ENCODE measurements at regions not wholly inside any gene's neighbourhood (a gene's known extent, or its start where the extent isn't known, plus 50 kb on each side); places are given as distances from the start of the nearest gene placed in this dataset.

- CTCF ChIA-PET, result no interaction called here
- Histone ChIP-seq H3K4me1 (ENCODE audit: insufficient read depth, low read length) (no peaks in the 10 kb centered on the region), H3K4me3 (ENCODE audit: low read length) (no peak overlapping the region), H3K27me3 (ENCODE audit: insufficient read depth, low read length, poor library complexity, severe bottlenecking) (no peaks in the 10 kb centered on the region), H3K36me3 (ENCODE audit: insufficient read depth, low read length) (no peaks in the 10 kb centered on the region), H3K9me3 (ENCODE audit: low read length) (no peaks in the 10 kb centered on the region), H3K27ac (ENCODE audit: low read depth, low read length) (no peak overlapping the region)
- DNase-seq, result no peak
- H3K4me3 Mint-ChIP-seq, result no peak overlapping the region
- no peaks in the 10 kb centered on the region for H3K36me3 Mint-ChIP-seq
- H3K27ac Mint-ChIP-seq, result no peak overlapping the region
- H3K9me3 Mint-ChIP-seq, result peaks cover 0 to 4% (median 0%) of the 10 kb centered on the region in 5 donors
- no peaks in the 10 kb centered on the region for H3K27me3 Mint-ChIP-seq
- no peaks in the 10 kb centered on the region for H3K4me1 Mint-ChIP-seq
- POLR2A ChIA-PET, result no interaction called here
Observed at GRCh38 chr2:67567886-67568285, 170.8 kb downstream of the ETAA1 start.

- H3K4me3 ChIP-seq (ENCODE audit: low read length), result no peak overlapping the region
- POLR2A ChIA-PET, result no interaction called here
- H3K36me3 ChIP-seq (ENCODE audit: insufficient read depth, low read length), result no peaks in the 10 kb centered on the region
- H3K36me3 Mint-ChIP-seq, result no peaks in the 10 kb centered on the region
- H3K4me1 Mint-ChIP-seq, result no peaks in the 10 kb centered on the region
- peaks cover 0 to 4% (median 0%) of the 10 kb centered on the region in 5 donors for H3K9me3 Mint-ChIP-seq
- H3K27me3 ChIP-seq (ENCODE audit: insufficient read depth, low read length, poor library complexity, severe bottlenecking), result no peaks in the 10 kb centered on the region
- no peaks in the 10 kb centered on the region for H3K9me3 ChIP-seq (ENCODE audit: low read length)
- H3K4me1 ChIP-seq (ENCODE audit: insufficient read depth, low read length), result no peaks in the 10 kb centered on the region
- H3K27ac Mint-ChIP-seq, result no peak overlapping the region
- no peak overlapping the region for H3K4me3 Mint-ChIP-seq
- no peak for DNase-seq
- no peaks in the 10 kb centered on the region for H3K27me3 Mint-ChIP-seq
- H3K27ac ChIP-seq (ENCODE audit: low read depth, low read length), result no peak overlapping the region
- CTCF ChIA-PET, result no interaction called here
Observed at GRCh38 chr2:67570611-67571010, 173.5 kb downstream of the ETAA1 start.

GRCh38 chr2:67571785-67572718 is 174.9 kb downstream of the ETAA1 start:
- Histone ChIP-seq H3K27me3 (ENCODE audit: insufficient read depth, low read length, poor library complexity, severe bottlenecking) (no peaks in the 10 kb centered on the region), H3K36me3 (ENCODE audit: insufficient read depth, low read length) (no peaks in the 10 kb centered on the region), H3K4me3 (ENCODE audit: low read length) (no peak overlapping the region), H3K4me1 (ENCODE audit: insufficient read depth, low read length) (no peaks in the 10 kb centered on the region), H3K9me3 (ENCODE audit: low read length) (no peaks in the 10 kb centered on the region), H3K27ac (ENCODE audit: low read depth, low read length) (no peak overlapping the region)
- Mint-ChIP-seq H3K4me1 (no peaks in the 10 kb centered on the region), H3K36me3 (no peaks in the 10 kb centered on the region), H3K9me3 (peaks cover 0 to 4% (median 0%) of the 10 kb centered on the region in 5 donors), H3K27me3 (no peaks in the 10 kb centered on the region), H3K4me3 (no peak overlapping the region), H3K27ac (peak overlapping the region in 1 of 8 donors; percentile 21)
- DNase-seq, result no peak
- ChIA-PET CTCF (no interaction called here), POLR2A (no interaction called here)

- no peak overlapping the region for H3K27ac ChIP-seq (ENCODE audit: low read depth, low read length)
- H3K27me3 Mint-ChIP-seq, result no peaks in the 10 kb centered on the region
- H3K27ac Mint-ChIP-seq, result peak overlapping the region in 1 of 8 donors; percentile 21
- H3K4me3 ChIP-seq (ENCODE audit: low read length), result no peak overlapping the region
- POLR2A ChIA-PET, result no interaction called here
- no peaks in the 10 kb centered on the region for H3K4me1 Mint-ChIP-seq
- H3K4me3 Mint-ChIP-seq, result no peak overlapping the region
- H3K4me1 ChIP-seq (ENCODE audit: insufficient read depth, low read length), result no peaks in the 10 kb centered on the region
- no peak for DNase-seq
- no peaks in the 10 kb centered on the region for H3K36me3 Mint-ChIP-seq
- no peaks in the 10 kb centered on the region for H3K27me3 ChIP-seq (ENCODE audit: insufficient read depth, low read length, poor library complexity, severe bottlenecking)
- H3K9me3 Mint-ChIP-seq, result peaks cover 0 to 4% (median 0%) of the 10 kb centered on the region in 5 donors
- CTCF ChIA-PET, result no interaction called here
- H3K9me3 ChIP-seq (ENCODE audit: low read length), result no peaks in the 10 kb centered on the region
- no peaks in the 10 kb centered on the region for H3K36me3 ChIP-seq (ENCODE audit: insufficient read depth, low read length)
Observed at GRCh38 chr2:67572721-67573435, 175.7 kb downstream of the ETAA1 start.

- Mint-ChIP-seq H3K36me3 (peaks cover 0 to 2% (median 0%) of the 10 kb centered on the region in 3 donors), H3K4me3 (no peak overlapping the region), H3K27ac (no peak overlapping the region), H3K4me1 (no peaks in the 10 kb centered on the region), H3K27me3 (no peaks in the 10 kb centered on the region), H3K9me3 (peaks cover 0 to 10% (median 0%) of the 10 kb centered on the region in 5 donors)
- no peaks in the 10 kb centered on the region for H3K27me3 ChIP-seq (ENCODE audit: insufficient read depth, low read length, poor library complexity, severe bottlenecking)
- H3K4me3 ChIP-seq (ENCODE audit: low read length), result no peak overlapping the region
- no peak overlapping the region for H3K27ac ChIP-seq (ENCODE audit: low read depth, low read length)
- DNase-seq, result no peak
- no peaks in the 10 kb centered on the region for H3K4me1 ChIP-seq (ENCODE audit: insufficient read depth, low read length)
- CTCF ChIA-PET, result no interaction called here
- H3K9me3 ChIP-seq (ENCODE audit: low read length), result no peaks in the 10 kb centered on the region
- H3K36me3 ChIP-seq (ENCODE audit: insufficient read depth, low read length), result no peaks in the 10 kb centered on the region
- POLR2A ChIA-PET, result no interaction called here
Observed at GRCh38 chr2:67574230-67574629, 177.1 kb downstream of the ETAA1 start.

- Mint-ChIP-seq H3K4me1 (no peaks in the 10 kb centered on the region), H3K27ac (no peak overlapping the region)
Observed at GRCh38 chr2:67576226-67576625, 179.1 kb downstream of the ETAA1 start.

GRCh38 chr2:67576991-67577390 is 179.9 kb downstream of the ETAA1 start:
- Histone ChIP-seq H3K36me3 (ENCODE audit: insufficient read depth, low read length) (no peaks in the 10 kb centered on the region), H3K27me3 (ENCODE audit: insufficient read depth, low read length, poor library complexity, severe bottlenecking) (no peaks in the 10 kb centered on the region), H3K9me3 (ENCODE audit: low read length) (no peaks in the 10 kb centered on the region), H3K27ac (ENCODE audit: low read depth, low read length) (no peak overlapping the region), H3K4me1 (ENCODE audit: insufficient read depth, low read length) (no peaks in the 10 kb centered on the region), H3K4me3 (ENCODE audit: low read length) (no peak overlapping the region)
- ChIA-PET CTCF (no interaction called here), POLR2A (no interaction called here)
- H3K9me3 Mint-ChIP-seq, result peaks cover 0 to 11% (median 6%) of the 10 kb centered on the region in 5 donors
- peaks cover 0 to 5% (median 0%) of the 10 kb centered on the region in 3 donors for H3K36me3 Mint-ChIP-seq
- no peaks in the 10 kb centered on the region for H3K27me3 Mint-ChIP-seq
- no peak for DNase-seq
- H3K4me1 Mint-ChIP-seq, result no peaks in the 10 kb centered on the region
- no peak overlapping the region for H3K4me3 Mint-ChIP-seq
- no peak overlapping the region for H3K27ac Mint-ChIP-seq

More at GRCh38 chr2:67576226-67576625, 179.1 kb downstream of the ETAA1 start:
- Histone ChIP-seq H3K27me3 (ENCODE audit: insufficient read depth, low read length, poor library complexity, severe bottlenecking) (no peaks in the 10 kb centered on the region), H3K27ac (ENCODE audit: low read depth, low read length) (no peak overlapping the region), H3K4me3 (ENCODE audit: low read length) (no peak overlapping the region), H3K4me1 (ENCODE audit: insufficient read depth, low read length) (no peaks in the 10 kb centered on the region), H3K36me3 (ENCODE audit: insufficient read depth, low read length) (no peaks in the 10 kb centered on the region), H3K9me3 (ENCODE audit: low read length) (no peaks in the 10 kb centered on the region)
- ChIA-PET POLR2A (no interaction called here), CTCF (no interaction called here)
- no peak for DNase-seq
- Mint-ChIP-seq H3K36me3 (peaks cover 0 to 5% (median 0%) of the 10 kb centered on the region in 3 donors), H3K4me3 (no peak overlapping the region), H3K9me3 (peaks cover 0 to 11% (median 3%) of the 10 kb centered on the region in 5 donors), H3K27me3 (no peaks in the 10 kb centered on the region)

GRCh38 chr2:67579216-67579615 is 182.1 kb downstream of the ETAA1 start:
- no peak overlapping the region for H3K4me3 ChIP-seq (ENCODE audit: low read length)
- H3K4me1 ChIP-seq (ENCODE audit: insufficient read depth, low read length), result no peaks in the 10 kb centered on the region
- POLR2A ChIA-PET, result no interaction called here
- CTCF ChIA-PET, result no interaction called here
- no peaks in the 10 kb centered on the region for H3K4me1 Mint-ChIP-seq
- no peaks in the 10 kb centered on the region for H3K36me3 ChIP-seq (ENCODE audit: insufficient read depth, low read length)
- peaks cover 3 to 23% (median 18%) of the 10 kb centered on the region in 5 donors for H3K9me3 Mint-ChIP-seq
- DNase-seq, result no peak
- no peaks in the 10 kb centered on the region for H3K9me3 ChIP-seq (ENCODE audit: low read length)
- H3K27me3 Mint-ChIP-seq, result no peaks in the 10 kb centered on the region
- H3K27ac Mint-ChIP-seq, result no peak overlapping the region
- no peaks in the 10 kb centered on the region for H3K27me3 ChIP-seq (ENCODE audit: insufficient read depth, low read length, poor library complexity, severe bottlenecking)
- no peak overlapping the region for H3K27ac ChIP-seq (ENCODE audit: low read depth, low read length)
- peaks cover 0 to 5% (median 0%) of the 10 kb centered on the region in 3 donors for H3K36me3 Mint-ChIP-seq
- H3K4me3 Mint-ChIP-seq, result no peak overlapping the region
